CD4-positive, alpha-beta T cell treated with Interleukin-1 beta for 1 hour (primary cell): ENCODE measurements at regions not wholly inside any gene's neighbourhood (a gene's known extent, or its start where the extent isn't known, plus 50 kb on each side); places are given as distances from the start of the nearest gene placed in this dataset.

Experiments used
- DNase-seq, 2 donors: peaks; one replicate each; pipeline ENCODE4 v3.0.0-alpha.2; 2020 to 2022

DNA sequence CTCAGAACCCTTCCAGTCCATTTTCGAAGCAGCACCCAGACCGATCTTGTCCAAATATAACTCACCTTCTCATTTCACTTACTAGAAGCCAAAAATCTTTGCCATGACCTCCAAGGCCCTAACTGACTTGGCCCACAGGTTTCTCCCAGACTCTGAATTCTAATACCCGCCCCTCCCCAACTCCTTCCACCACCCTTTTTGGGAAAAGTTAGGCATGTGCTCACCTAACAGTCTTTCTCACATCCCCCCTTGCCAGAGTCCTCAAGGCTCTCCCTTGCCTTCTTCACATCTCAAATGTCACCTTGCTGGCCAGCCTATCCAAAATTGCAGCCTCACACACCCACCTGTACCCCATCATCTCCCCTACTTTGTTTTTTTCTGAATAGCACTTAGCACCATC, 369.3 kb downstream of the NXPE2 start:
- no peak for DNase-seq

- no peak for DNase-seq
Observed at GRCh38 chr11:115049796-115050195, 371.5 kb downstream of the NXPE2 start.

- no peak for DNase-seq
Observed at GRCh38 chr11:115050756-115051155, 372.4 kb downstream of the NXPE2 start.

GRCh38 chr11:115051938-115052590, 373.7 kb downstream of the NXPE2 start:
- DNase-seq = no peak

GRCh38 chr11:115052601-115053000, 374.3 kb downstream of the NXPE2 start:
- DNase-seq = no peak

GRCh38 chr11:115054570-115055538, 376.5 kb downstream of the NXPE2 start:
- no peak for DNase-seq

DNA sequence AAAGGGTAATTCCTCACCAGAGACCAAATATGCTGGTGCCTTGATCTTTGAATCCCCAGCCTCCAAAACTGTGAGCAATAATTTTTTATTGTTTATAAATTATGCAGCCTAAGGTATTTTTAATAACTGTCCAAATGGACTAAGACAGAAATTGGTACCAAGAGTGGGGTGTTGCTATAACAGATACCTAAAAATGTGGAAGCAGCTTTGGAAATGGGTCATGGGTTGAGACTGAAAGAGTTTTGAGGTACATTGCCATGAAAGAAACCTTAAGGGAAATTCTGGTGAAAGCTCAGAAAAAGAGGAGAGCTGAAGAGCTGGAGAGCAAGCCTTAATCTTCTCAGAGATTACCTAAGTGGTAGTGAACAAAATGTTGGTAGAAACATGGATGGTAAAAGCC, 378.2 kb downstream of the NXPE2 start:
- no peak for DNase-seq

- no peak for DNase-seq
Observed at GRCh38 chr11:115060840-115061239, 382.5 kb downstream of the NXPE2 start.

DNA sequence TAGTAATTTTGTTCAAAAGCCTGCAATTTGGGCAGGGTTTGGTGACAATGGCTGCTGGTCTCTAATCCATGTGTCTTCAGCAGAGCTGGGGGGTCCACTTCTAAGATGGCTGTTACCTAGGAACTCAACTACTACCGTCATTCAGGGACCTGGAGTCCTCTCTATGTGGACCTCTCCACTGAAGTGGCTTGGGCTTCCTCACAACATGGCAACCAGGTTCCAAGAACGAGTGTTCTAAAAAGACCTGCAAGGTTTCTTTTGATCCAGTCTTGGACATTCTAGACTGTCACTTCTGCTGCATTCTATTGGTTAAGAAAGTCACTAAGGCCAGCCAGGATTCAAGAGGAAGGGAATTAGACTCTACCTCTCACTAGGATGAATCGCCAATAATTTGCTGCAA, 387.0 kb downstream of the NXPE2 start:
- DNase-seq = no peak

- DNase-seq = no peak
Observed at GRCh38 chr11:115065830-115066664, 387.7 kb downstream of the NXPE2 start.

GRCh38 chr11:115067471-115067870, 389.1 kb downstream of the NXPE2 start:
- DNase-seq = no peak

DNA sequence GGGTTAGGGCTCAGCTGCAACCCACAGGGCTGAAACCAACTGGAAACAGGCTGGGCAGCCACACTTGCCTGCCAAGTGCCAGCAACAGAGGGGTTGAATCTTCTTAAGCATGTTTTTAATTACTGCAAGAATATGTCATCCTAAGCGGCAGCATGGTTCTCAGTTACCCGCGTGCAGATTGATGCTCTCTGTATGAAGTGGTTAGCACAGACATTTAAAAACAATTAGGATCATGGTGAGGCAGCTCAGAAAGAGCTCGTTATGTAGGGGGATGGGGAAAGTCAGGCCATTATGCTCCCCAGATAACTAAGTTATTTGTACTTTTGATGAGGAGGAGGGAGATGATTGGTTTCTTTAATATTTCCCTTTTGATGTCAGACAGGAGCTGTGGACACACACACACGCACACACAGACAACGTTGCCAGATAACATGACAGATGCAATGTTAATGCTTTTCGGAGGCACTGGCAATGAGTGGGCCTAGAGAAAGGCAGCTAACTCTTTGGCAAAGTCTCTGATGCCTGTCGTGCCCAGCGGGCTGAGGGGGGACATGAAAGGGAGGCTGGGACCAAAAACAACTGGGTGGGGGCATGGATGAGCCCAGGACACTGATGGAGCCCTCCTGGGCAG, 389.7 kb downstream of the NXPE2 start:
- DNase-seq = no peak

DNA sequence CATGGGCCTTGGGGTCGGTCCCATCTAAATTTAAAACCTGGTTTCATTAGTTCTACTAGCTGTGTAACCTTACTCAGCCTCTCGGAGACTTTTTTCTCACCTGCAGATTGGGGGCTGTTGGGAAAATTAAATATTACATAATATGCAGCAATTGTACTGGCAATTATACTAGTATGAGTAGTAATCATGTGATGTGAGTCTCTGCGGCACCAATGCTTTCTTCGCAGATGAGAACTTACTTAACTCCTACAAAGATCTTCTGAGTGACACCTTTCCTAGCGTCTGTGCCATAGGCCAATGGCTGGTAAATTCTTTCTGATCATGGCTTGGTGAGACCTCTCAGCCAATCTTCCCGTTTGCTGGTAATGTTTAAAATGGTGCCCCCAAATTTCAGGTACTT, 391.3 kb downstream of the NXPE2 start:
- DNase-seq = no peak

DNA sequence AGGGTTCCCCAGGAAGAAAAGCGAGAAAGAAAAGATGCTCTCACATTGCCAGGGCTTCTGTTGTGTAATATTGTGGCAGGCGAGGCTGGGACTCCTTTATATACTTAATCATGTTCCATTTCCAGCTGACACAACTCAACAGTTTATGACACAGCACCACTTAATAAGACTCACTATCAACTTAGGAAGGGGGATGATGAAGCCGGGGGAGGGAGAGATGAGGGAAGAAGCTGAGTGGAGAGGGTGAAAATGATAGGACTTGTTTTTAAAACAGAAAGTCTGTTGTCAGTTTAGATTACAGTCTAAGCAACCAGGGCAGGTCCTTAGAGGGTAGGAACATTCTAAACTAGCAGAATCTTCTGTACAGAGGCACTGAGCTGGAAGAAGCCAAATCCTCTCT, 397.0 kb downstream of the NXPE2 start:
- DNase-seq = no peak

GRCh38 chr11:115077740-115078139, 399.4 kb downstream of the NXPE2 start:
- DNase-seq = no peak

DNA sequence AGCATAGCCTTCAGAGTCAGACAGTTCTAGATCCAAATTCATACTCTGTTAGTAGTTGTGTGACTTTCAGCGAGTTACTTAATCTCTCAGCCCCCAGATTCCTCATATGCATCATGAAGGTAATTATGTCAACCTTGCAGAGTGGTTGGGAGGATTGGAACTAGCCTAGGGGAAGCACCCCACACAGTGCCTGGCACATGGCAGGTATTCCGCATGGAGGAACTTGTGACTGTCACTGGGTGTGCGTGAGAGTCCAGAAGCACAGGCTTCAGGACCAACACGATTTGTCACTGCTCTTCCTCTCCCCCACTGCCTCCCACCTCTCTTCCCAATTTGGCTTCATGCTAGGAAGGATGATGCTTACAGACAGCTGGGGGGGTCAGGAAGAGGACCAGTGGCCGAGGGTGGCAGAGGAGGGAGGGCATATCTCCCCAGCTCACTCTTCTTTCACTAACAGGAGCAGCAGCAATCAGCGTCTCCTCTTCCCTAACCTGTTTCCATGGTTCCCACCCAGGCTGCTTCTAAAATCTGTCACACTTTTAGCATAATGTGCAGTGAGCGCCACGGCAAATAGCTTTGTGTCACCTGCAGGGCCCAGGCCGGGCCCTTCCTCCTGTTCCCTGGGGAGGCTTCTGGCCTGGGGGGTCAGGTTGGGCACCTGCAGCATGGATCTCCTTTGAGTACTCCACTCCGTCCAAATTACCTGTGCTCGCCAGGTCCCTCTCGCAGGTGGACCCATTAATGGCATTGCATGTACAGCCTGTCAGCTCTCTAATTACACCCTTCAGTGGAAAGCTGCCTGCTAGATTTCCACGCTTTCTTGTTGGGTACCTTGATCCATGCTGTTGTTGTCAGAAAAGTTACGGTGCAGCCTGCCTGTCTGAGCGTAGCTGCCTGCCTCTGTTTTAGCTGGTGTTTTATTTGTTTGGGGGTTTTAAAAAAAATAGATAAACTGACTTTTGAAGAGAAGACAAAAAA, 400.4 kb downstream of the NXPE2 start:
- no peak for DNase-seq

DNA sequence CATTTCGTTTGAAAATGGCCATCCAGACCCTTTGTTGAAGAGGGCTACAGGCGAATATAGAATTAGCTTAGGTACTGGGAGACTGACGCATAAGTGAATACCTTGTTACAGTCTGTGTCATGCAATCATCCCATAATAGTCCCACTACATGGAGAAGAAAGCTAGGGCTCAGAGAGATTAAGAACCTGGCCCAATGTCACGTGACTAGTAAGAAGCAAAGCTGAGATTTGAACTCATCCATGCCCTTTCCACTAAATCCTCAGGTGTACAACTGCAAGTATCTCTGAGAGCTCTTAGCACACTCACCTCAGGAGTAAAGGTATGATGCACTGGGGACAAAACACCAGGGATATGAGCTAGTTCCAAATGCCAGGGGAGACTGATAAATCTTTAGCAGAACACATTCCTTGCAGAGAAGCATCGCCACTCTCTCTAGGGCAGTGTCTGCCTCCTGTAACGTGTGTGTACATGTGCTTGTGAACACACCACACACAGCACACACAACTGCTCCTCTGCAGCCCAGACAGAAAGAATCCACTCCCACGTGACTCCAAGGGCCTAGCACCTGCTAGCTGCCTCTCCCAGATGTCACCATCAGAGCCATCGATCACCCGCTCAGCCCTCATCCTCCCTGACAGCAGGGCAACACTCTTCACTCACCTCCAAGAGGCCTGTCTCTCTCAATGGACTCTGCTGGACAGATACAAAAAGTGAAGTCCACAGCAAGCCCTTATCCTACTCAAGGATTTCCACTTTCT, 402.8 kb downstream of the NXPE2 start:
- DNase-seq = no peak

GRCh38 chr11:115081972-115082371, 403.6 kb downstream of the NXPE2 start:
- no peak for DNase-seq

GRCh38 chr11:115083144-115083806, 404.9 kb downstream of the NXPE2 start:
- no peak for DNase-seq

GRCh38 chr11:115084231-115084630, 405.9 kb downstream of the NXPE2 start:
- DNase-seq = no peak
